Mucosa of rectum (tissue), 2 donors: ENCODE measurements at regions not wholly inside any gene's neighbourhood (a gene's known extent, or its start where the extent isn't known, plus 50 kb on each side); places are given as distances from the start of the nearest gene placed in this dataset.
A peak's percentile ranks its signal among the peaks of the same experiment; 100 is the strongest.

ENCODE experiments used
- H3K27ac ChIP-seq, 2 donors: one replicate each; pipeline ENCODE4 v1.7.0; 2013; ENCODE audit warnings: inconsistent platforms in 2 of 2, low read depth in 2 of 2, low read length in 2 of 2
- H3K27me3 ChIP-seq, 2 donors: one replicate each; pipeline ENCODE4 v1.7.0; 2013; ENCODE audit warnings: low read length in 2 of 2; ENCODE audit not compliant: control insufficient read depth in 2 of 2, insufficient read depth in 2 of 2
- H3K36me3 ChIP-seq, 2 donors: one replicate each; pipeline ENCODE4 v1.7.0; 2013; ENCODE audit warnings: low read length in 2 of 2; ENCODE audit not compliant: control insufficient read depth in 2 of 2, insufficient read depth in 2 of 2
- H3K4me1 ChIP-seq, 2 donors: one replicate each; pipeline ENCODE4 v1.7.0; 2013; ENCODE audit warnings: low read length in 2 of 2, mild to moderate bottlenecking in 1 of 2; ENCODE audit not compliant: control insufficient read depth in 2 of 2, insufficient read depth in 2 of 2
- H3K4me3 ChIP-seq, 2 donors: one replicate each; pipeline ENCODE4 v1.7.0; 2013; ENCODE audit warnings: low read length in 2 of 2
- H3K9ac ChIP-seq, 2 donors: one replicate each; pipeline ENCODE4 v1.7.0; 2013; ENCODE audit warnings: low read length in 2 of 2, low read depth in 1 of 2, mild to moderate bottlenecking in 1 of 2
- H3K9me3 ChIP-seq, 2 donors: one replicate each; pipeline ENCODE4 v1.7.0; 2013; ENCODE audit warnings: low read length in 2 of 2; ENCODE audit not compliant: control insufficient read depth in 2 of 2
- donor health status: healthy.
- donor health status: Normal muscosa, but diverticular disease.

DNA sequence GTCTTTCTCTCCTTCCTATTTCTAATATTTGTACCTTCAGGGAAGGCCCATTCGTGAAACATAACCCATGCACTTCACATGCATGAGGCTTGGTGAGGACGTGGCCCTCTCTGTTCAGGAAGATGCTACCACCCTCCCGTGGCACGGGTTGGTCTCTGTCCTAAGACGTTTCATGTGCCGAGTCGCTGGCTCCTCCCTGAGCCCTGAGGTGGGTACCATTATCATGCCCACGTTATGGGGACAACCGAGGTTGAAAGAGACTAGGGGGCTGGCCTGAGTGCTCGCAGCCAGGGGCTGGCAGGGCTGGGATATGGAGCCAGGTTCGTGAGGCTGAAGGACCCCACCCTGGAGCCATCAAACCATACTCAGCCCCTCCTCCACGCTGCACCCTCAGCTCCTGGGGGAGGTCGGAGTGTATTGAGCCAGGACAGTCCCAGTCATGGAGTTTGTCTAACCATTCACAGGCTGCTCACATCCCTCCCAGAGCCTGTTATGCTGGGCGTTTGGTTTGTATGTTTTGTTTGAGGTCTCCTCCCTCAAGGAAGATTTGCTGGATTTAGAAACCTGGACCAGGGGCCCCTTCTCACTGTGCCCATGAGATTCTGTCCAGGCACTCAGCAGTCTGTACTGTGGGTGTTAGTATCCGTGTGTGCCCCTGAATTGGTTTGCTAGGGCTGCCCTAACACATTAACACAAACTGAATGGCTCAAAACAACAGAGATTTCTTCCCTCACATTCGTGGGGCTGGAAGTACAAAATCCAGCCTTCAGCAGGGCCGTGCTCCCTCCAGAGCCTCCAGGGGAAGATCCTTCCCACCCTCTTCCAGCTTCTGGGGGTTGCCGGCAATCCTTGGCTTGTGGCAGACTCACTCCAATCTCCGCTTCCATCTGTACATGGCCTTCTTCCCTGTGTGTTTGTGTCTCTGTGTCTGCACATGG is 88.3 kb downstream of the ANKRD60 start:
- Histone ChIP-seq H3K9me3 (no peaks in the 10 kb centered on the region), H3K4me3 (no peak overlapping the region), H3K27me3 (peaks cover 4 to 5% of the 10 kb centered on the region in 2 donors), H3K27ac (no peak overlapping the region), H3K9ac (no peak overlapping the region), H3K36me3 (no peaks in the 10 kb centered on the region), H3K4me1 (peaks cover 0 to 4% of the 10 kb centered on the region in 2 donors)

DNA sequence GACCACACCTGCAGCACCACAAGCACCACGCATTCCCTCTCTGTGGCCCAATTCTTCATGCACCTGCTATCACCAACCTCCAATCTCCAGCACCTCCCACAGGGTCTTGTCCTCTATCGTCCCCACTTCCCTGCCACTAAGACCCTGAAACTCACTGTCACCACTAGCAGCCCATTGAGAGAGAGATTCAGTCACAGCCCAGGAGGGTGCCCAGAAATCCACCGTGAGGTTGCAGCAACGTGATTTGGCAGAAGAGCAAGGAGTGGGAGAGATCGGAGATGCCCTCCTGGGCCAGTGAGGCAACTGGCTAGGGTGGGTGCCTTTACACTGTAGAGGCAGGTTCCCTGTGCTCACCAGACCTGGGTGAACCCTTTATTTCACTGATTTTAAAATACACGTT is 90.1 kb downstream of the ANKRD60 start:
- Histone ChIP-seq H3K27me3 (peaks cover 4 to 6% of the 10 kb centered on the region in 2 donors), H3K4me3 (no peak overlapping the region), H3K36me3 (no peaks in the 10 kb centered on the region), H3K9ac (no peak overlapping the region), H3K27ac (no peak overlapping the region), H3K9me3 (no peaks in the 10 kb centered on the region), H3K4me1 (peaks cover 0 to 4% of the 10 kb centered on the region in 2 donors)

DNA sequence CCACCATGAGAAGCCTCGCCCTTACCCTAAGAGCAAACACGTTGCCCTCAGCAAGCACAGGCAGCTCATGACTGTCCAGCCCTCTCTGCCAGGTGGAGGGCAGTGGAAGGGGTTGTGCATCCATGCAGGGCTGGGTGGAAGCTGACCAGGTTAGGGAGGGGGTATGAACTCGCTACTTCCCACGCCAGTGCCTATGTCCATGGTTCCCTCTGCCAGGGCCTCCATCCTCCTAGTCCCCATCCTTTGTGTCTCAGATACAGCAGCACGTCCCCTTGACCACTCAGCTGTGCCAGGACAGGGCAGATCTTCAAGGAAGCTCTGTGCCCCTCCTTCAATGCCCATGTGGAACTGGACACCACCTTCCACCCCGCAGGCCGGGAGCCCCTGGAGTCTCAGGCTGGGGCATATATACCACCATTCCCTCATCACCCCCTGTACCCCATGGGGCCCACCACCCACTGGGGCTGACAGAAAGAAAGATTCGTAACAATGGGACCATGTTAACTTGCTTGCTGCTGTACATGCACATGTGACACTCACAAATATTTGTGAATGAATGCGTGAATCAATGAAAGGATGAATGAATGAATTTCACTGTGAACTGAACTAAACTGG is 90.7 kb downstream of the ANKRD60 start:
- no peak overlapping the region for H3K9ac ChIP-seq
- H3K9me3 ChIP-seq, result no peaks in the 10 kb centered on the region
- no peaks in the 10 kb centered on the region for H3K36me3 ChIP-seq
- peaks cover 4 to 6% of the 10 kb centered on the region in 2 donors for H3K27me3 ChIP-seq
- no peak overlapping the region for H3K4me3 ChIP-seq
- H3K4me1 ChIP-seq, result peaks cover 0 to 4% of the 10 kb centered on the region in 2 donors
- no peak overlapping the region for H3K27ac ChIP-seq

DNA sequence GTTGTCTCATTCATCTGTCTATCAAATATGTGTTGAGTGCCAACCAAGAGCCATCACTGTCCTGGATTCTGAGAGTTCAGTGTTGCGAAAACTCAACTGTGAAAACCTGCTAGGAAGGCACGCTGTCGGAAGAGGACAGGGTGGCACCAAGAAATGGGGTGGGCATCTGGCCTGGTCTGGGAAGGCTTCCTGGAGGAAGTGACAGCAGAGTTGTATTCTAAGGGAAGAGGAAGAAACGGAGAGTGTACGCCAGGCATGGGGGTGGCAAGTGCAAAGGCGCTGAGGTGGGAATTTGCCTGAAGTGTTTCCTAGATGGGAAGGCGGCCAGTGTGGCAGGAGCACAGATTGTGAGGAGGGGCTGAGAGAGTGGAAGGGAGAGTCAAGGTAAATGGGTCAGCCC is 91.2 kb downstream of the ANKRD60 start:
- Histone ChIP-seq H3K27ac (no peak overlapping the region), H3K4me3 (no peak overlapping the region), H3K9ac (no peak overlapping the region), H3K9me3 (no peaks in the 10 kb centered on the region), H3K27me3 (peaks cover 4 to 6% of the 10 kb centered on the region in 2 donors), H3K4me1 (peaks cover 0 to 4% of the 10 kb centered on the region in 2 donors), H3K36me3 (no peaks in the 10 kb centered on the region)

DNA sequence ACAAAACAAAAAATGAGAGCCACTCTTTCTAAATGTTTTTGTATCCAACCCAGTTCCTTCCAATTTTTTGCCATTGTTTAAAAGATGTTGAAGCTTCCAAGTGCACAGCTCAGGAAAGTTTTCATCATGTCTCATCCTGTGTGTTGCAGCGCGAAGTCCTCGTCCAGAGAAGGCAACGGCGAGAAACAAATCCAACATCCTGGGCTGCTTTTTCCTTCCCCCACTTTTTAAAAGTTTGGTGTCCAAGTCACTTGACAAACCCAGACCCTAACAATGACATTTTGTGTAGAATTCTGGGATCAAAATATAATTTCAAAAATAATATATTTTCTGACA is 92.3 kb downstream of the ANKRD60 start:
- Histone ChIP-seq H3K27ac (no peak overlapping the region), H3K9me3 (no peaks in the 10 kb centered on the region), H3K4me1 (peaks cover 0 to 4% of the 10 kb centered on the region in 2 donors), H3K4me3 (no peak overlapping the region), H3K27me3 (peaks cover 4 to 6% of the 10 kb centered on the region in 2 donors), H3K36me3 (no peaks in the 10 kb centered on the region), H3K9ac (no peak overlapping the region)

DNA sequence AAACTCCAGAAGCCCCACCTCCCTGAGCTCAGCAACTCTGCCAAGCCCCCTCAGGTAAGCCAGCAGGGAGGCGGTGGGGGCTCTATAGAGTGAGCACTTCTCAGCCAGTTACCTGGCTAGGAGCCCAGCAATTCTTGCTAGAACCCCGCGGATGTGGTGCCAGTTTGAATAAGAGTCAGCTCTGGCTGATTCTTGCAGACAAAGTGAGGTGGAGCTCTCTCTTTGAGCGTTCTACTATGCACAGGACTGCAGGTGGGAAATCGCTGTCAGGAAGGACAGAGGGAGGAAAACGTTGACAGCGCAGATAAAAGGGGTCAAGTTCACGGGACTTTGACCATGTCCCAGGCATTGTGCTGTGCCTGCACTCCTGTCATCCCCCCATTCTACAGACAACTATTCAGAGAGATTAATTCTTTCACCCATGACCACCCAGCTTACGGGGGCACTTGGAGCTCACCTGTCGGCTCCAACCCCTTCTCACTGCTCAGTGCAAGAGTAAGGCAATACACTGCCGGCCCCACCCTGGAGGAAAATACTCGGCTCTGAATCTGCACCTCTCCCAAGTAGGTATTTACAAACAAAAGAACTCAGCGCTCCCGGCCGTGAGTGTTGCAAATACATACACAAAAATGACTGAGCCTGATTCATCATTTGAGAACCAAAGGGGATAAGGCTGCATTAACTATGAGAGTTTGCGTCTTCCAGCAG is 92.9 kb downstream of the ANKRD60 start:
- H3K4me1 ChIP-seq, result peaks cover 0 to 4% of the 10 kb centered on the region in 2 donors
- H3K27ac ChIP-seq, result no peak overlapping the region
- peaks cover 4 to 6% of the 10 kb centered on the region in 2 donors for H3K27me3 ChIP-seq

DNA sequence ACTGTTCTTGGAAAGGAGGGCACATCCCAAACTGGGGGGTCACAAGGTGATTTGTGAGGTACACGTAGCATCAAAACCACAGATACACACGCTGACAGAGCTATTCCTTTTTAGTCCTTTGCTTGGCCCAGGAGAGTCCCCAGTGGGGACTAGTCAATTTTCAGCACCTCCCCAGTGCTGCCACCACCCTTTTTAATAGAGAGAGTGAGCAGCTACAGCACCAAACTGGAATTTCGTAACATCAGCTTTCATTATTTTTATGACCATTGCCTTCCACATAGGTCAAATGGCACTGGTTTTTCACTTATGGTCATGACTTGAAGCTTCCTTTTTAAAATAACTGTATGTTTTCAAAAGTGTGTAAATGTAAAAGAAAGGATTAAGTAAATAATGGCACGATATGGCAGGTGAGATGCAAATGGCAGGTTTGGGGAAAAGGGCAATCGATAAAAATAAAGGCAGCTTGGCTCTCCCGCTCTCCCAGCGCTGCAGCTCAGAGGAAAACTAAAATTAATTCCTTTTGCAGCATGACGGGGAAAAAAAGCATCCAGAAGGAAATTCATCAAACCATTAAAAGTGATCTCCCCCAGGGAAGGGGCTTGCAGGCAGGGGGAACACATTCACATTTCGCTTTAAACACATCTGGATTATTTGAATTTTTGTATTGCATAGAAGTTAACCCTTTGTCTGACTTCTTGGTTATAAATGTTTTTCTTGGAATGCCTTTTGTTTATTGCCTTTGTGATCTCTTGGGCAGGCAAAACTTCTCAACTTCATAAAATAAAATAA is 95.2 kb downstream of the ANKRD60 start:
- Histone ChIP-seq H3K36me3 (no peaks in the 10 kb centered on the region), H3K27me3 (peaks cover 4 to 6% of the 10 kb centered on the region in 2 donors), H3K4me3 (no peak overlapping the region), H3K9me3 (no peaks in the 10 kb centered on the region), H3K9ac (no peak overlapping the region), H3K27ac (no peak overlapping the region), H3K4me1 (peaks cover 0 to 4% of the 10 kb centered on the region in 2 donors)

More for the DNA sequence above, 92.9 kb downstream of the ANKRD60 start:
- Histone ChIP-seq H3K4me3 (no peak overlapping the region), H3K9me3 (no peaks in the 10 kb centered on the region), H3K9ac (no peak overlapping the region), H3K36me3 (no peaks in the 10 kb centered on the region)

DNA sequence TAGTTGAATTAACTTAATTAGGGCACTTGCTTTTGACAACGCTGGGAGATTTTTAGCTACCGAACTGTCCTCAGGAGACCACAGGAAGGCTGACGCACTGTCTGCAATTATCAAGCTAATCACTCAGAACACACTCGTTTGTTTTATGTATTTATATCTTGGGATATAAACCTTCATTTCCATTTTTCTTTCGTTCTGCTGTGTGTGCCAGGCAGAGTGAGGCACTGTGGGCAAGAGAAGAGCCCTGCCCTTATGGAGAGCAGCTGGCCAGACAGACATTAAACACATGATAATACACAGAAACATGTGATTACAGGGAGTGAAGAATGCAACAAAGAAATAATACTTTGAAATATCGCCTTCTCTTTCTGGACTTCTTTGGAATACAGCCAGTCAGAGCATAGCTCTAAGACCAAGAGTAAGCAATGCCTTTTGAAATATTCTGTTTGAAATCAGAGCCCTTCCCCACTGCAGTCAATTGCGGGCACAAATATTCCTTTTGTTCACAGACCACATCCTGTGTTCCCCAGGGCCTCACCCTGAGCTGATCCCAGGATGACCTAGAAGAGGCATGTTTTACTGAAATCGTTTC is 96.8 kb downstream of the ANKRD60 start:
- Histone ChIP-seq H3K4me3 (no peak overlapping the region), H3K9ac (no peak overlapping the region), H3K36me3 (no peaks in the 10 kb centered on the region), H3K4me1 (peaks cover 0 to 4% of the 10 kb centered on the region in 2 donors), H3K27ac (peak overlapping the region in 1 of 2 donors; percentile 13), H3K27me3 (peaks cover 2 to 4% of the 10 kb centered on the region in 2 donors), H3K9me3 (no peaks in the 10 kb centered on the region)

DNA sequence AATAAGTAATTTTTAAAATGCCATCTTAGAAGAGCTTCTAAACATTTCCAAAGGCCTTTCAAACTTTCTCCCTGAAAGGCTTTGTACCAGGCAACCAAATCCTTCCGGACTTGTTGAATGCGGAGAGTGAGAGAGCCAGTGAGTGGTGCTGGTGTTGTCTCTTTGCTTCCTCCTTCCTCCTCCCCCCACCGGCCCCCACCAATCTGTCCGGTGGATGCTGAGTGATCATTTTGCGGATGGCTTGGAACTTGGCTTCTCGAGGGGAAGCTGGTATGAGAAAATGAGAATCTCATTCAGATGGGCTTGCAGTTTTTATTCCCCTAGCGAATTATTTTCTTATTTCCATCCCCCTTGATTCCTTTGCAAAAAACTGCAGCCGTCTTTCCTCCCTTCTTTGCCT is 97.3 kb downstream of the ANKRD60 start:
- Histone ChIP-seq H3K9ac (no peak overlapping the region), H3K9me3 (no peaks in the 10 kb centered on the region), H3K4me3 (no peak overlapping the region), H3K27ac (no peak overlapping the region), H3K36me3 (no peaks in the 10 kb centered on the region), H3K4me1 (peaks cover 0 to 4% of the 10 kb centered on the region in 2 donors), H3K27me3 (peaks cover 2 to 4% of the 10 kb centered on the region in 2 donors)
